Body of pancreas (tissue), 4 donors: ENCODE measurements at regions not wholly inside any gene's neighbourhood (a gene's known extent, or its start where the extent isn't known, plus 50 kb on each side); places are given as distances from the start of the nearest gene placed in this dataset.

Experiments used
- POLR2A ChIP-seq, 3 donors: fragments of 450-650 bp; IDR thresholded peaks; one replicate each; pipeline ENCODE4 v1.6.1; 2016; ENCODE audit warnings: antibody characterized with exemption in 3 of 3, mild to moderate bottlenecking in 2 of 3
- TF ChIP-seq, protein P1 (sequence below), 7 experiments: fragments of 450-650 bp in 4 of 7; fragments of 200-600 bp in 3 of 7; sonication (generic) in 3 of 7; IDR thresholded peaks; one replicate each; pipeline ENCODE4 v1.5.1; 2016 to 2019; ENCODE audit warnings: antibody characterized with exemption in 7 of 7

DNA sequence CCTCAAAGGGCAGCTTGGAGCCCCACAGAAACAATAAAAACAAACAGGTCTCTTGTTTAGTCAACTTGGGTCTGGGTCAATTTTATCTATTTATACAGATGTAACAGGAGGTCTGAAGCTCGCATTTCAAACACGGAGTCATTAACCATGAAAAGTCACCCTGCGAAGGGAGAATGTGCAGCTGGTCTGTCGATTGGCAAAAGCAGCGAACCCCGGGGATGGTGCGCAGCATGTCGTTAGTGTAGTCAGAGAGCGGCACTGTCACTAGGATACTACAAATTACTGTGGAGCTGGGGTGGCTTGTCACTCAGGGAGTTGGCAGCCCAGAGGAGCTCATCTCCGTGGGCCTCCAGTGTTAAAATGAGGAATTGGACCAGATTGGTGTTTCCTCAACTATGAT lies 190.4 kb upstream of the ARG1 start:
- TF ChIP-seq, protein P1, sequence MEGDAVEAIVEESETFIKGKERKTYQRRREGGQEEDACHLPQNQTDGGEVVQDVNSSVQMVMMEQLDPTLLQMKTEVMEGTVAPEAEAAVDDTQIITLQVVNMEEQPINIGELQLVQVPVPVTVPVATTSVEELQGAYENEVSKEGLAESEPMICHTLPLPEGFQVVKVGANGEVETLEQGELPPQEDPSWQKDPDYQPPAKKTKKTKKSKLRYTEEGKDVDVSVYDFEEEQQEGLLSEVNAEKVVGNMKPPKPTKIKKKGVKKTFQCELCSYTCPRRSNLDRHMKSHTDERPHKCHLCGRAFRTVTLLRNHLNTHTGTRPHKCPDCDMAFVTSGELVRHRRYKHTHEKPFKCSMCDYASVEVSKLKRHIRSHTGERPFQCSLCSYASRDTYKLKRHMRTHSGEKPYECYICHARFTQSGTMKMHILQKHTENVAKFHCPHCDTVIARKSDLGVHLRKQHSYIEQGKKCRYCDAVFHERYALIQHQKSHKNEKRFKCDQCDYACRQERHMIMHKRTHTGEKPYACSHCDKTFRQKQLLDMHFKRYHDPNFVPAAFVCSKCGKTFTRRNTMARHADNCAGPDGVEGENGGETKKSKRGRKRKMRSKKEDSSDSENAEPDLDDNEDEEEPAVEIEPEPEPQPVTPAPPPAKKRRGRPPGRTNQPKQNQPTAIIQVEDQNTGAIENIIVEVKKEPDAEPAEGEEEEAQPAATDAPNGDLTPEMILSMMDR (IDR thresholded peaks at IDR 0.05): no peak
- no peak for TF ChIP-seq POLR2A (IDR thresholded peaks at IDR 0.05)
